SK-MEL-5 (cell line): ENCODE measurements at regions not wholly inside any gene's neighbourhood (a gene's known extent, or its start where the extent isn't known, plus 50 kb on each side); places are given as distances from the start of the nearest gene placed in this dataset.

Source experiments
- DNase-seq: peaks from one replicate; pipeline ENCODE4 v3.0.0-alpha.2; 2016; ENCODE audit warnings: low read depth, low spot score
- in situ Hi-C: cut with HindIII; loops from 2 replicates; pipeline ENCODE4 v1.10.0; 2016; ENCODE audit warnings: low sequenced_read_pairs, high pct_unique_total_duplicates, low pct_unique_long_range_greater_than_20kb

DNA sequence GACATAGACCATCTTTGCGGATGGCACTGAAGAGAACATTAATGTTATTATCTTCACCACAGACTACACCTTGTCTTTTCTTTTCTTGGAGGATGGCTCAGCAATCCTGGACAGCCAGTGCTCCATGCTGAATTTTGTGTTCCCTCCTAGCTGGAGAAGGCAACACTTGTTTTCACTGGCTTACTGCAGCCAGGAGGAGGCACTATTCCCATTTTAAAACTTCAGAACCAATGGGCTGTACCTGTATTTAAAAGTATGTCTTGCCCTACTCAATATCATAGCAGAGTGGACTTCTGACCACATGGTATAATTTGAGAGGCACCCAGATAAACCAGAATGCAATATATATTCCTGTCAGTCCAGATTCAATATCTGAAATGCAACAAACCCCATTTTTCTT lies 53.3 kb upstream of the POGK start:
- in situ Hi-C loops, result no loop called here
- peak; percentile 45 for DNase-seq

DNA sequence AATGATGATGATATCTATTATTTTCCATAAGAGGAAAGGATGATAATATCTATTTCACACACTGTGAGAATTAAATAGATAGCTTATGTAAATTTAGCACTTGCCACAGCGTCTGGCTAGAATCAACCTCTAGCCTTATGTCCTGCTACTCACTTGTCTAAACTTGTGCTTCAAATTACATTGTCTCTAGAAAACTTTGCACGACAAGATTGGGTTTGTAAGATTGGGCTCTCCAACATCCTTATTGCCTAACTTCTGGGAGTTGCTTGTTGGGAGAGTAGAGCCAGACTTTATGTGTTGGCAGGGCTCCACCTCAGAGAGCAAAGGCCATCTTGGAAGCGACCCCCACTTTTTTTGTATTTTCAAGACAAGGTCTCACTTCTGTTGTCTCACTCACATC lies 50.0 kb upstream of the POGK start:
- no peak for DNase-seq
- in situ Hi-C loops, result no loop called here
